Neural cell (in vitro differentiated cells): ENCODE measurements at regions not wholly inside any gene's neighbourhood (a gene's known extent, or its start where the extent isn't known, plus 50 kb on each side); places are given as distances from the start of the nearest gene placed in this dataset.

Experiments used
- H2AFZ ChIP-seq: fragments of 200-600, 300-800 bp; sonication (generic), shearing (Covaris generic); 2 replicates; pipeline ENCODE4 v1.6.0; 2014; ENCODE audit warnings: low read depth, mild to moderate bottlenecking, antibody characterized with exemption, low read length, moderate library complexity
- H3F3A ChIP-seq: fragments of 200-600 bp; shearing (Covaris generic); 2 replicates; pipeline ENCODE4 v1.6.1; 2016; ENCODE audit warnings: mild to moderate bottlenecking, moderate library complexity, mixed read lengths, antibody characterized with exemption, low read length; ENCODE audit not compliant: insufficient read depth, poor library complexity, severe bottlenecking
- H3K27ac ChIP-seq: fragments of 200-600, 300-800 bp; sonication (generic), shearing (Covaris generic); 2 replicates; pipeline ENCODE4 v1.5.1; 2014; ENCODE audit warnings: mild to moderate bottlenecking, low read length, moderate library complexity
- H3K27me3 ChIP-seq: fragments of 300-800, 200-600 bp; sonication (generic), shearing (Covaris generic); 2 replicates; pipeline ENCODE4 v1.6.0; 2014; ENCODE audit warnings: mild to moderate bottlenecking, low read depth, low read length, moderate library complexity; ENCODE audit not compliant: insufficient read depth
- H3K36me3 ChIP-seq: fragments of 300-800, 200-600 bp; sonication (generic), shearing (Covaris generic); 2 replicates; pipeline ENCODE4 v1.5.1; 2014; ENCODE audit warnings: mild to moderate bottlenecking, antibody characterized with exemption, low read length, moderate library complexity; ENCODE audit not compliant: insufficient read depth
- H3K4me2 ChIP-seq: fragments of 300-800, 200-600 bp; sonication (generic), shearing (Covaris generic); 2 replicates; pipeline ENCODE4 v1.6.0; 2014; ENCODE audit warnings: mild to moderate bottlenecking, low read length
- H3K4me3 ChIP-seq: fragments of 300-800, 200-600 bp; sonication (generic), shearing (Covaris generic); 2 replicates; pipeline ENCODE4 v1.5.1; 2014; ENCODE audit warnings: mild to moderate bottlenecking, low read length, moderate library complexity
- H3K79me2 ChIP-seq: fragments of 200-600 bp; shearing (Covaris generic); replicated peaks from 2 replicates; pipeline ENCODE4 v1.6.0; 2014; ENCODE audit warnings: mild to moderate bottlenecking, low read length, moderate library complexity; ENCODE audit not compliant: insufficient read depth
- H3K9ac ChIP-seq: fragments of 300-800, 200-600 bp; sonication (generic), shearing (Covaris generic); 2 replicates; pipeline ENCODE4 v1.6.1; 2016; ENCODE audit warnings: mild to moderate bottlenecking, low read length, mixed read lengths
- H3K9me2 ChIP-seq: fragments of 200-600 bp; shearing (Covaris generic); 2 replicates; pipeline ENCODE4 v1.6.1; 2016; ENCODE audit warnings: mild to moderate bottlenecking, low read length, mixed read lengths; ENCODE audit not compliant: insufficient read depth
- H3K9me3 ChIP-seq: fragments of 200-600, 300-800 bp; sonication (generic), shearing (Covaris generic); 2 replicates; pipeline ENCODE4 v1.6.1; 2016; ENCODE audit warnings: mild to moderate bottlenecking, mixed run types, low read length, moderate library complexity, mixed read lengths
- H4K20me1 ChIP-seq: fragments of 200-600 bp; shearing (Covaris generic); 2 replicates; pipeline ENCODE4 v1.6.1; 2016; ENCODE audit warnings: mild to moderate bottlenecking, mixed run types; ENCODE audit not compliant: insufficient read depth
- EP300 ChIP-seq: fragments of 450-650 bp; conservative IDR thresholded peaks from 2 replicates; pipeline ENCODE4 v1.6.1; 2014; ENCODE audit warnings: antibody characterized with exemption, mild to moderate bottlenecking, moderate library complexity; ENCODE audit not compliant: poor library complexity, severe bottlenecking
- EZH2 ChIP-seq: fragments of 200-600, 300-800 bp; shearing (Covaris generic), sonication (generic); IDR thresholded peaks from 2 replicates; pipeline ENCODE4 v1.6.1; 2014; ENCODE audit warnings: antibody characterized with exemption, low read length, borderline replicate concordance, mild to moderate bottlenecking; ENCODE audit not compliant: insufficient read depth, poor library complexity, severe bottlenecking
- MXI1 ChIP-seq: fragments of 450-650 bp; conservative IDR thresholded peaks from 2 replicates; pipeline ENCODE4 v1.6.1; 2014; ENCODE audit warnings: antibody characterized with exemption, mild to moderate bottlenecking; ENCODE audit not compliant: poor library complexity, severe bottlenecking
- POLR2AphosphoS5 ChIP-seq: IDR thresholded peaks from 2 replicates; pipeline ENCODE4 v1.6.1; 2012
- RAD21 ChIP-seq: fragments of 450-650 bp; conservative IDR thresholded peaks from 2 replicates; pipeline ENCODE4 v1.6.1; 2014; ENCODE audit warnings: antibody characterized with exemption, mild to moderate bottlenecking, moderate library complexity
- SMC3 ChIP-seq: fragments of 450-650 bp; conservative IDR thresholded peaks from 2 replicates; pipeline ENCODE4 v1.6.1; 2014; ENCODE audit warnings: antibody characterized with exemption, mild to moderate bottlenecking, moderate library complexity; ENCODE audit not compliant: poor library complexity
- TAF1 ChIP-seq: IDR thresholded peaks from 2 replicates; pipeline ENCODE4 v1.6.1; 2012; ENCODE audit warnings: low read depth
- TF ChIP-seq, protein P1 (sequence below): fragments of 450-650 bp; IDR thresholded peaks from 2 replicates; pipeline ENCODE4 v1.5.1; 2014; ENCODE audit warnings: antibody characterized with exemption, mild to moderate bottlenecking, moderate library complexity; ENCODE audit not compliant: poor library complexity, severe bottlenecking
- TF ChIP-seq, protein P2 (sequence below): IDR thresholded peaks from 2 replicates; pipeline ENCODE4 v1.6.1; 2012; ENCODE audit warnings: borderline replicate concordance

DNA sequence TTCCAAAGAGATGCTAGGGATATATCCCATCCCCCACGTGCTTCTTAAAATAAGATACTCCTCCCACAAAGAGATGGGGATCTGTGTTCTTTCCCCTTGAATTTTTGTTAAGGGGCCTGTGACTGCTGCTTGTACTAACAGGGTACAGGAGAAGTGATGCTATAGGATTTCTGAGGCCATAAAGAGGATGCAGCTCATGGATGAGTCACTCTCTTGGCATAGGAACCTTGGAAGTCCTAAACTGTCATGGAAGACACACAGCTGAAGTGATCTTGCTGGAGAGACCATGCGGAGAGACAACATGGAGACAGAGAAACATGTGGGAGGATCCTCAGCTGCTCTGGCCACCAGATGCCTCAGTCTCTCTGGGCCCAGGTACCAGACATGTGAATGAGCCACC lies 157.2 kb downstream of the S1PR1 start:
- no peaks in the 10 kb centered on the region for H3K36me3 ChIP-seq
- H2AFZ ChIP-seq: no peak overlapping the region
- no peaks in the 10 kb centered on the region for H3K27me3 ChIP-seq
- H3K9me3 ChIP-seq: no peaks in the 10 kb centered on the region
- H3K9me2 ChIP-seq: no peaks in the 10 kb centered on the region
- no peaks in the 10 kb centered on the region for H3F3A ChIP-seq
- no peaks in the 10 kb centered on the region for H3K79me2 ChIP-seq
- TF ChIP-seq, protein P1, sequence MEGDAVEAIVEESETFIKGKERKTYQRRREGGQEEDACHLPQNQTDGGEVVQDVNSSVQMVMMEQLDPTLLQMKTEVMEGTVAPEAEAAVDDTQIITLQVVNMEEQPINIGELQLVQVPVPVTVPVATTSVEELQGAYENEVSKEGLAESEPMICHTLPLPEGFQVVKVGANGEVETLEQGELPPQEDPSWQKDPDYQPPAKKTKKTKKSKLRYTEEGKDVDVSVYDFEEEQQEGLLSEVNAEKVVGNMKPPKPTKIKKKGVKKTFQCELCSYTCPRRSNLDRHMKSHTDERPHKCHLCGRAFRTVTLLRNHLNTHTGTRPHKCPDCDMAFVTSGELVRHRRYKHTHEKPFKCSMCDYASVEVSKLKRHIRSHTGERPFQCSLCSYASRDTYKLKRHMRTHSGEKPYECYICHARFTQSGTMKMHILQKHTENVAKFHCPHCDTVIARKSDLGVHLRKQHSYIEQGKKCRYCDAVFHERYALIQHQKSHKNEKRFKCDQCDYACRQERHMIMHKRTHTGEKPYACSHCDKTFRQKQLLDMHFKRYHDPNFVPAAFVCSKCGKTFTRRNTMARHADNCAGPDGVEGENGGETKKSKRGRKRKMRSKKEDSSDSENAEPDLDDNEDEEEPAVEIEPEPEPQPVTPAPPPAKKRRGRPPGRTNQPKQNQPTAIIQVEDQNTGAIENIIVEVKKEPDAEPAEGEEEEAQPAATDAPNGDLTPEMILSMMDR: no peak
- TF ChIP-seq EZH2: no peak
- TF ChIP-seq, protein P2, sequence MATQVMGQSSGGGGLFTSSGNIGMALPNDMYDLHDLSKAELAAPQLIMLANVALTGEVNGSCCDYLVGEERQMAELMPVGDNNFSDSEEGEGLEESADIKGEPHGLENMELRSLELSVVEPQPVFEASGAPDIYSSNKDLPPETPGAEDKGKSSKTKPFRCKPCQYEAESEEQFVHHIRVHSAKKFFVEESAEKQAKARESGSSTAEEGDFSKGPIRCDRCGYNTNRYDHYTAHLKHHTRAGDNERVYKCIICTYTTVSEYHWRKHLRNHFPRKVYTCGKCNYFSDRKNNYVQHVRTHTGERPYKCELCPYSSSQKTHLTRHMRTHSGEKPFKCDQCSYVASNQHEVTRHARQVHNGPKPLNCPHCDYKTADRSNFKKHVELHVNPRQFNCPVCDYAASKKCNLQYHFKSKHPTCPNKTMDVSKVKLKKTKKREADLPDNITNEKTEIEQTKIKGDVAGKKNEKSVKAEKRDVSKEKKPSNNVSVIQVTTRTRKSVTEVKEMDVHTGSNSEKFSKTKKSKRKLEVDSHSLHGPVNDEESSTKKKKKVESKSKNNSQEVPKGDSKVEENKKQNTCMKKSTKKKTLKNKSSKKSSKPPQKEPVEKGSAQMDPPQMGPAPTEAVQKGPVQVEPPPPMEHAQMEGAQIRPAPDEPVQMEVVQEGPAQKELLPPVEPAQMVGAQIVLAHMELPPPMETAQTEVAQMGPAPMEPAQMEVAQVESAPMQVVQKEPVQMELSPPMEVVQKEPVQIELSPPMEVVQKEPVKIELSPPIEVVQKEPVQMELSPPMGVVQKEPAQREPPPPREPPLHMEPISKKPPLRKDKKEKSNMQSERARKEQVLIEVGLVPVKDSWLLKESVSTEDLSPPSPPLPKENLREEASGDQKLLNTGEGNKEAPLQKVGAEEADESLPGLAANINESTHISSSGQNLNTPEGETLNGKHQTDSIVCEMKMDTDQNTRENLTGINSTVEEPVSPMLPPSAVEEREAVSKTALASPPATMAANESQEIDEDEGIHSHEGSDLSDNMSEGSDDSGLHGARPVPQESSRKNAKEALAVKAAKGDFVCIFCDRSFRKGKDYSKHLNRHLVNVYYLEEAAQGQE: no peak
- no peak for TF ChIP-seq EP300
- TF ChIP-seq SMC3: no peak
- TF ChIP-seq MXI1: no peak
- no peak for TF ChIP-seq POLR2AphosphoS5
- no peak for TF ChIP-seq RAD21
- TF ChIP-seq TAF1: no peak
- no peaks in the 10 kb centered on the region for H4K20me1 ChIP-seq
- H3K4me3 ChIP-seq: no peak overlapping the region
- no peak overlapping the region for H3K27ac ChIP-seq
- no peak overlapping the region for H3K9ac ChIP-seq
- H3K4me2 ChIP-seq: no peak overlapping the region

DNA sequence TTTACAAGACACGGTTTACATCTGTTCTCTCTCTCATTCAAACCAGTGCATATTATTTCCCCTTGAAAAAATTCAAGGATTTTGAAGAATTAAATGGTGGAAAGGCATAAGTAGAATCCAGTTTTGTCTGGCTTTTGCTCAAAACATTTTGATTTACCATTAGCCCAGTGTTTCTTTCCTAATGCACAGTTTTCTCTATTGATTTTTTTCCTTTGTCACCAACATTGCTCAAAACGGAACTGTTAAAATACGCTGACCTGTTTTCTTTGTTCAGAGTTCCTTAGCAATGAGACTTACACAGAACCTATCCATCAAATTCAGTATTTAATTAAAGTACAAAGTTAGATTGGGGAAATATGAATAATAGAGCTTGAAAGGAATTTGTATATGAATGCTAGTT lies 162.4 kb downstream of the S1PR1 start:
- H3K4me3 ChIP-seq: no peak overlapping the region
- H3K36me3 ChIP-seq: no peaks in the 10 kb centered on the region
- H3K79me2 ChIP-seq: no peaks in the 10 kb centered on the region
- H3K9me2 ChIP-seq: no peaks in the 10 kb centered on the region
- no peak overlapping the region for H3K4me2 ChIP-seq
- H4K20me1 ChIP-seq: no peaks in the 10 kb centered on the region
- no peaks in the 10 kb centered on the region for H3F3A ChIP-seq
- no peak overlapping the region for H2AFZ ChIP-seq
- H3K27ac ChIP-seq: no peak overlapping the region
- no peak overlapping the region for H3K9ac ChIP-seq
- no peaks in the 10 kb centered on the region for H3K9me3 ChIP-seq
- TF ChIP-seq, protein P1: no peak
- TF ChIP-seq EP300 (no peak), MXI1 (no peak), TAF1 (no peak), SMC3 (no peak), EZH2 (no peak), RAD21 (no peak), POLR2AphosphoS5 (no peak)
- TF ChIP-seq, protein P2: no peak
- no peaks in the 10 kb centered on the region for H3K27me3 ChIP-seq
